SW480 (cell line): ENCODE measurements at regions not wholly inside any gene's neighbourhood (a gene's known extent, or its start where the extent isn't known, plus 50 kb on each side); places are given as distances from the start of the nearest gene placed in this dataset.
A peak's percentile ranks its signal among the peaks of the same experiment; 100 is the strongest.

ENCODE experiments used
- DNase-seq: peaks from one replicate; pipeline ENCODE4 v3.0.0-alpha.2; 2016; ENCODE audit warnings: low spot score

DNA sequence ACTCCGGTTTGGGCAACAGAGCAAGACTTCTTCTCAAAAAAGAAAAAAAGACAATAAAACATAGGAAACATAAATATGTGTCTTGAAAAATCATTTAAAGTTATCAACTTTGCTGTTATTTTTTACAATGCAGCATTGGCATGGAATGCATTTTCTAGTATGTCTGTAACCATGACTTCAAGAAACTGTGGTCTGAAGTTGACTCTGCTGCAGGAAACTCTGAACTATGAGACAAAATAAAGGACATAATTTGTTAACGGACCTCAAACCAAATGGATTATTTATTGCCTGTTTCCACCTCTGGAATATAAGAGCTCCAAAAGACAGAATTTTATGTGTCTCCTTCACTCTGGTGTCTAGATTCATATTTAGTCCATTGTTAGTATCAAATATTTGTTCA, 79.1 kb downstream of the TRIB2 start:
- no peak for DNase-seq

DNA sequence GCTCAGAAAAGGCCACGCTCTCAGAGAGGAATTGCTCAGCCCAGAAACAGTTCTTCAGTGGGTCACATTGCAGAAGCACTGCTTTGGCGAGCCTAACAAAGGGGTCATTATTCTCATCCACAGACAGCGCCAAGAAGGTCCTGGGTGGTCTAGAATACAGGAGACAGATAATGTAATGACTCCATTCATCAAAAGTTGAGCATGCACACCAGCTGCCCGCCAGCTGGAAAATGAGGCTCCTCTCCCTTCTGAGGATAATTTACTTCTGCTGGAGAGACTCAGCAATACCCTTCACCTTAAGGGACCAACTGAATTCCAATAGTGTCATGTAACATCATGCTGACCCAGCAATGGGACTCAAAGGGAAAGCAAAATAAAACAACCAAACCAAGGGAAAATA, 79.9 kb downstream of the TRIB2 start:
- no peak for DNase-seq

DNA sequence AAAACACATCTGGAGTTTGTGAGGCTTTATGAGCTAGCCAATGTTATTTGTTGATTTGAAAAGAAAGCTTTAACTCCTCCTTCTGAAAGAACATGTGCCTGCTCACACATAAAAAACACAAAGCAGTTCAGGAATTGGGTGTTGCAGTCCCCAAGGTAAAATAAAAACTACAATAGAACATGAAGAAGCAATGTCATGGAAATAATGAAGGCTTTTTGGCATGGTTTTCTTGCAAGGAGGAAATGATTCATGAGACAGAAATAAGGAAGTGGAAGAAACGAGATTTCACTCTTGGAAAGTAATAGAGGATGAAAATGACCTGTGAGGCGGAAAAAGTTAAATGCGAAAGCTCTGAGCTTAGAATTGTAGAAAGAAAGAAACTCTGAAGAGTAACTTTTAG, 81.1 kb downstream of the TRIB2 start:
- DNase-seq, result no peak

DNA sequence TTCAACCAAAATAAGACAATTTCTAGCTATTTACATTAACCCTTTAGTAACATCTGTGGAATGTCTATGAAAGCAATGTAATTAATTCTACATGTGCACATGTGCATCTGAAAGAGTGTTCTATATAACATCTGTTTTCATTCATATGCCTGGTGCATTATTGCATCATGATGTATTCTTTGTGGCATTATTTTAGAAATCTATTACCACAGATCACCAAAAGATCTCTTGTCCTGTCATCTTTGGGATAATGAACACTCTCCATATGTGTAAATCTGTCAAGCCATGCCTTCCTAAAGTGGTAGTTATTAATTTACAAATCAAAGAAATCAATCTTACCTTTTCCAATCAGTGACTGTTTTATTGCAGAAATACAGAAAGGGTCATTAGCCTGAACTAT, 86.9 kb downstream of the TRIB2 start:
- DNase-seq, result no peak

DNA sequence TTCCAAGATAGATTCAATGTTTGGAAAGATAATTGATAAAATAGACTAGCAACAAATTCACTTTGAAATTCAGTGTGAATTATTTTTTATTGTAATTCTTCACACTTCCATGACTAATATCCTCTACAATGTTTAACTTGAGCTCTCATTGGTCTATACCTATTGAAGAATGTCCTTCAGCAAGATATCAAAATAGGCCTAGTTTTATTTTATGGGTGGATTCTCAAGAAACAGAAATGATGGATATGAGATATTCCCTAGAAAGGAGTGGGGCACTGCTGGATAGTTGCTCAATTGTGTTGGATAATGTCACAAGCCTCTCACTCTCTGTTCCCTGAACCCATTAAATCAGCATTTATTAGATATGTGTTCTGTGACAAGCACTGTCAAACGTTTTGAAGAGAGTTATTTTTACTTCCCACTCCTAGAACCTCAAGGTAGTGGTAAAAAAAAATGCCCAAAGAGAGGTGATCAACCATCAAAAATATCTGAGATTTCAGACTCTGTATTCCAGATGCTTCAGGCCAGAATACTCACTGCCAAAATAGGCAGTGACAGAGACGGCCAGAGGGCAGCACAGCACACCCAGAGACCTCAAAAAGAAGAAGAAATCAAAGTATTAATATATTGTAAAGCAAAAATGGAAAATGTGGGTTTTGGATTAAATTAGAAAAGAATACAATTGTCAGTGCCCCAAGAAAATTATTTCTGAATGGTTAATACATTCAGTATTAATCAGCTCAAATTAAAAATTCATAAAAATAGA, 87.5 kb downstream of the TRIB2 start:
- DNase-seq, result no peak

DNA sequence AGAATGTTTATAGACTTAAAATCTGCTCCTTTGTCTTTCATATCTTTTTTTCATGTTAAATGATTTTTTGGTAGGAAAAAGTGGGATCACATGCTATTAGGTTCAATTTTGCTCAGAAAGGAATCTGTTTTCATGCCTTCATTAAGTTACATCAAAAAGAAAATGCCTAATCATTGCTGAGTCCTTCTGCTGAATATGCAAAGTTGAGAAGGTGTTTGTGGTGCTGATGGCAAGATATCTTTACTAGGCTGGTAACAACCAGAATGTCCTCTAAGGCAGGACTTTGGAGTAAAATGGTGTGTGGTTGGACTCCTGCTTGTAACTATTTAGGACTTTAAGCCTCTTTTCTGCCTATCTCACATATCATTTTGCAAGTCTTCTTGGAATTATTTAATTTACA, 88.3 kb downstream of the TRIB2 start:
- DNase-seq, result no peak

DNA sequence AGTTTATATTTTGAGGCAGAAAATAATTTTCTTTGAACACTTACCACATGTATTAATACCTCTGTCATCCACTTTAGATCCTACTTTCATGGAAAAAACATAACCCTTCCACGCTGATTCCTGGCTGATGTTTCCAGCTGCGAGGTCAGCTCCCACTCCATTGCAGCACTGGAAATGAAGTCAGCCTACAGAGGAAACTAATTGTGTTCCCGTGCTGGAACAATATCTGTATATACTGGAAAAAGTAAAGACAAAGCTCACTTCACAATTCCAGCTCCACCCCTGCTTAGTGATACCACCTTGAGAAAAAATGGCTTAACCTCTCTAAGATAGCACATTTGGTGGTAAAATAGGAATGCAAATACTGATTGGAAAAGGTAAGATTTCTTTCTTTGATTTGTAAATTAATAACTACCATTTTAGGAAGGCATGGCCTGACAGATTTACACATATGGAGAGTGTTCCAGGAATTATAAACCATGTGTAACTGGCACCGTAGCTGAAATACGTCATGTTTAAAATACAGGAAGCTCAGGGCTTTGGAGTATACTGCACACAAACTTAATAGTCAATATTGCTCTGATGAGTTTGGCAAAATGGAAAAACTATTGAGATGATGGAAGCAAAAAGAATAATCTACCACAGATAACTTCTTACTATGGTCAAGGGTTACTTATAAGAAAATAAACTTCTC, 90.0 kb downstream of the TRIB2 start:
- DNase-seq, result no peak

DNA sequence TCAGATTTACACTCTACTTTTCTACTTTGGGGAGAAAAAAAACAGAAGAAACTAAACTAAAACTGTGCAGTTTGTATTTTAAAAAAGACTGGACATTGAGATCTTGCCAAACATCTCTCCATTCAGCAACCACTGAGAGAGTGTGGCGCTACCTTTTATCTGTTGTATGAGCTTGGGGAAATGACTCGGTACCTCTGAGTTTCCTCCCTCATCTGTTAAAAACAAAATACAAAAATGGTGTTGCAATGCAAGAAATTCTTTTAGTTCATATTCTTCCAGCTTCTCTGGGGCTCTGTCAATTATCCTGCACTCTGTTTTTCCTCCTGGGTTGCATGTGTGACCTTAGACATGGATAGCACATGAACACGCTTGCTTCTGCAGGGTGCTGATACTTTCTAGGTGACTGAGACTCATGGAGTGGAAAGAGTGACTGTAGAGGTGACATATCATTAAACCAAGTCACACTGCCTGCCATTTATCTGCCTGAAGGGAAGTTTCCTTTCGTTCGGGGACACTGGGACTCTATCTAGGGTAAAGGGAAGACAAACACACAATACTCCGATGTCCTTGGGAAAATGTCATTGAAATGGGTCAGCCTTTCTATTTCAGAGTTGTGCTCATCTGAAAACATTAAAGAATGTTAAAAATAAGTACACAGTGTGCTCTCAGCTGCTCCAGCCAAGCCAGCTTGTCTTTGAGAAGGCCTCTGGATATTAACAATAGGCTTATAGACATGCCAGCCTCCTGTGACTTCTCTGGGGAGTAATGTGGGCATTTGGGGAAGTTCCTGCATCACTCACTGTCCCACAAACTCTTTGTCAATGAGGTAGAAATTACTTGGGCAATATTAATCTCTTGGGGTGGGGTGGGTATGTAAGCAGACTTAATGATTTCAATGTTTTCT, 91.4 kb downstream of the TRIB2 start:
- DNase-seq, result no peak

DNA sequence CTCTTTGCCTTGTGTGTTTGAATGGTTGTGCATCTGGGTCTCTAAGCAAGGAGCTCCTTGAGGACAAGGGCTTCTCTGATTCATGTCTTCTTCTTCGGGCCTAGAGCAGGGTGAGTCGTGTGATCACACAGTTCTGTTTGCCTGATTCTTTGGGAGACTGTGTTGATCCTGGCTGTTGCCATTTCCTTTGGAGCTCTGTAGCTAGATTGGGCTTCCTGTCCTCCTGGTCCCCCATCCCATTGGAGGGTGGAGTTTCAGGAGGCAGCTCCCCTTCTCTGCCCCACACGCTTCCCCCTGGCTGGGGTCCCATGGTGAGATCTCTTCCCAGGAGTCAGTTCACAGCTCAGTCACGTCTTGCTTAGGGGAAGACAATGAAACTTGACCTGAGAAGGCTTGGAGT, 92.8 kb downstream of the TRIB2 start:
- no peak for DNase-seq

DNA sequence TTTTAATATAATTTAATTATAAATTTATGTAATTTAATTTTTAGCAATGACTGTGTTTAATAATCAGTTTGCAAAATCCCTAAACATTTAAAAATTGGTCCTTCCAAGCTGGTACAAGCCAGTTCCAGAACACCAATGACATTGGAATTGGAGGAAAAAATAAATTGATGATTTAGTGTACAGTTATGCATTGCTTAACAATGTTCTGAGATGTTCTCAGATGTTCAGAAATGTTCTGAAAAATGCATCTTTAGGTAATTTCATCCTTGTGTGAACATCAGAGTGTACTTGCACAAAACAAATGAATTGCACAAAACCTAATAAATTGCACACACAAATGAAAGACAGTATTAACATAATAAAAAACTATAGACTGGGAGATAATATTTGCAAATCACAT, 95.2 kb downstream of the TRIB2 start:
- no peak for DNase-seq

DNA sequence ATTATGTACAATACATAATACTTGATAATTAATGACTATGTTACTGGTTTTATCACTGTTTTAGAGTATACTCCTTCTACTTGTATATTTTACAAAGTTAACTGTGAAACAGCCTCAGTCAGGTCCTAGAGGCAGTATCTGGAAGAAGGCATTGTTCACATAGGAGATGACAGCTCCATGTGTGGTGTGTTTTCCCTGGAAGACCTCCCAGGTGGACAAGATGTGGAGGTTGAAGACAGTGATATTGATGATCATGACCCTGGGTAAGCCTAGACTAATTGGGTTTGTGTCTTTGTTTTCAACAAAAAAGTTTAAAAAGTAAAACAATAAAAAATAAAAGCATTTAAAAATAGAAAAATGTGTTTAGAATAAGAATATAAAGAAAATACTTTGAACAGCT, 96.4 kb downstream of the TRIB2 start:
- no peak for DNase-seq

DNA sequence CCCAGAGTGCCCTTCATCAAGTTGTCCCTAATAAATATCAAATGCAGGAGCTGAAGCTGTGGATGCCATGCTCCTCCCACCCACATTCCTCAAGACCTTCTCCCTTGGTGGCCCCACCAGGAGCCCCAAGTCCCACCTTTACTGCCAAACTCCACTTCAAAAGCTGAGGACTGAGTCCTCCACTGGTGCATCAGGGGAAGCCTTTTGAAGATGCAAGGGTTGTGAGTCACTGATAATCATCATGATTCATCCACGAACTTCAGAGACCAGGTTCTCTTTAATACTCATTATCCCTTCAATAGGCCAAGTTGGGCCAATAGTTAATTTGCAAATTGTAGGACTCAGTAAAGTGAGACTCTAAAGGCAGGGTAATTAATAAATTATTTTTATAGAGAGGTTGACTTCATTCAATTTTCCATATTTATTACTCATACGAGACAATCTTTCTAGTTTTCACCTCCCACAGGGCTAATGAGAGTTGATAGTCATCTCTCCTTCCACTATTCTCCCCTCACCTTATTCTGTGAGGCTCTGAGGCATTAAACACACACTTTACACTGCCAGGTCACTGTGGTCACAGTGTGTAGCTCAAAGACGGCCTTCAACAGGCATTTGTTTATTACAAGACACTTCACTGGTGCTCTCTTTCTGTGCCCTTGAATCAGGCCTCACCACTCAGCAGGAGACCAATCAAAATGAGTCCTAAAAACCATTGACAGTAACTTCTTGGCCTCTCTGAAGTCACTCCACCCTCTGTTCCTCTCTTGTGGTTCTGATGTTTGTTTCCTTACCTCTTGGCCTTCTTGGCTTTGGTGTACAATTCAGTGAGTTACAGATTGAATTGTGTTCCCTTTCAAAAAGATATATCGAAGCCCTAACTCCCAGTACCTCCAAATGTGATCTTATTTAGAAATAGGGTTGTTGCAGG, 99.9 kb downstream of the TRIB2 start:
- peak; percentile 90 for DNase-seq

DNA sequence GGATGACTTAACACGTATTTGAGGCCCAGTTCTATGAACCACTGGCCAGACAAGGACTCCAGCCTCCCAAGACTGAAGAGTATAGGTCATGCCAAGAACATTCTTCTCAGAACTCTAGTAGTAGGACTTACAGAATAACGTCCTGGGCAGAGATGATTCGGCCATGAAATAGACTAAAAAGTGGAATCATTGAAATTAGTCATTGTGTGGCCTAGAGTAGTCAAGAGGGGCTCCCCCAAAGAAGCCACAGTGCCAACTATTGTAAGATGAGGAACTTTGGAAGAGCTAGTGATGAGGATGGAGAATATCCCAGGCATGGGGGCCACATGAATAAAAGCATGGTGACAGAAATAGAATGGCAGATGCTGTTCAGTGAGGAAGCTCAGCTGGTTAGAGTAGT, 101.1 kb downstream of the TRIB2 start:
- no peak for DNase-seq

DNA sequence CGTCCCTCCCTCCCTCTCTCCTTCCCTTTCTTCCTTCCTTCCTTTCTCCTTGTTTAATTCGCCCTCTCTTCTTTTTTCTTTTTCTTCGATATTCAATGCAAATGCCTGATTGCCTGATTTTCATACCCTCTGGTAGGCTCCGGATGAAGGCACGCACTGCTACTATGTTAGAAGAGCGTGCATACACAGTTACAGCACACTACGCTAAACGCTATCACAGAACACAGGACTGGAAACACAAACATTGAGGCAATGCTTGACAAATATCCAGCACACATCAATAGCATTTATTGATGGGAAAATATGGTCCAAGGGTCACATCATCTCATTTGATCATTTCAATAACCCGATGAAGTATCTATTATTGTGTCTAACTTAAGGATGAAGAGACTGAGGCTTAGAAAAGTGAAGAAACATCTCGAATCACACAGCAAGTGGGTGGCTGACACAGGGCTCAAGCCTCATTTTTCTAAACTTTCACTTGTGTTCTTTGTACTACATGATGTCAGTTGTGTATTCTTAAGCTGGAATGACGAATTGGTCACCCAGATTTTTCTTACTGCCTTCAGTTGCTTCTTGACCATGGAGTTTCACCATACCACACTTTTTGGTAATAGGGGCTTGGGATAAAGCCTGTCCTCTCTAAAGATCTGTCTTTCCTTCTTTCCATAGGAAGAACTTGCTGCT, 101.8 kb downstream of the TRIB2 start:
- no peak for DNase-seq

DNA sequence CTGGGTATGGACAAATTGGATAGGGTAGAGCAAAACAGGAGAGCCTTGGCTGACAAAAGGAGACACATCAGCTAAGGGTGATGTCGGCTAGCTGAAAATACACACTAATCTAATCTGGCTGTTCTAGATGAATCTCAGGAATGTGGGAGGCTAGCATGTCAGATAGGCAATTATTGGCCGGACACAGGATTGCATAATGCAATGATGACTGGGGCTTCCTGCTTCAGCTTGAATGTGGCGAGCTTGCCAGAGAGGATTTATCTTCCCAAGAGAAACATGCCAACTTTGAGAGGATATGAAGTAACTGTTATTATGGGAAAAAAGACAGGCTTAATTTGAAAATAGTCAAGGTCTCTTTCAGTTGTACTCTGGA, 102.4 kb downstream of the TRIB2 start:
- DNase-seq, result peak; percentile 56

DNA sequence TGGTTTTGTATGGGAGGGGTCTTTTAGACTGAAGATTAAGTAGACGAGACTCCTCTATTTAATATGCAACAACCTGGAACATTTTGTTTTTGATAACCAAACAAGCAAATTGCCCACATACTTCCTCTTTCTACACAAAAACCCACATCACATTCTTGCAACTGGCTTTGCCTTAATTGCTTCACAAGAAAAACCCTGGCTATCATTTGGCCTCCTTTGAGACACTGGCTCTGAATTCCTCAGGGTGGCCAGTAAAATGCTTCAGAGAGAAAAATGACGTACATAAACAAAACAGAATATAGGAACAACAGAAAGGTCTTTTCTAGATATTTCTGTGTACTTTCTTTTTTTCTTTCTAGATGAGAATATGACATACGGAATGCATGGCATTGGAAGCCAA, 103.0 kb downstream of the TRIB2 start:
- no peak for DNase-seq

DNA sequence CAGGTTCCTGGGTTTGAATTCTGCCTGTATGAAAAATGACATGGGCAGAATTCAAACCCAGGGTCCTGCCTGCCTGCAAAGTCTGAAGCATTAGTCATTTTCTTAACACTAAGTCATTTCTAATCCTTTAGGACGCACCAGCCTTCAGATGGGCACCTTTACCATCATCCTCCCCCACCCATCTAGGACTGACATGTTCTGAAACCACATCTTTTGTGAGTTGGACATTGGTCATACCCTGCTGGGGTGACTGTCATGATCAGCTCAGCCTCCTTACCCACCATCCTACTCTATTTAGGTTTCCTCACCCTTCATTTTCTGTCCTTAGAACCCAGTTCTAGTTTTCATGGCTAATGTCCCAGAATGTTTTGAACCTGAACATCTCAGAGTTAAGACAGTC, 104.9 kb downstream of the TRIB2 start:
- DNase-seq, result no peak

DNA sequence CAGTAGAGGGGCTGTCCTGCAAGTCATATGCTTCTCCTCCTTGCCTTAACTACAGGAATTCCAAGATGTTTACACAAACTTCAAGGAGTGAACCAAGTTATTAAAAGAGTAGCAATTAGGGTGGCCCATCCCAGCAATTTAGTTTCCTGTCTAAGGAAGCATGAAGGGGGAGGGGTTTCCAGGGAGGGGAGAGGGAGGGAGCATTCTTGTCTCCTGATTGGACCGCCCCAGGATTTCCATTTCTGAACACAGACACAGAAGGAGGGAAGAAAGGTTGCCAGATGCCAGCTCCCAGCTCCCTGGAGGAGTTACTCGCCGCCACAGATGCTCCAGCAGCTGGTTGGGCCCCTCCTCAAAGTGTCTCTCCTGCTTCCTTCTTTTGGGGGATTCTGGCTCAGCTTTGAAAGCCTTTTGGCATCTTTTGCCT, 107.6 kb downstream of the TRIB2 start:
- no peak for DNase-seq

DNA sequence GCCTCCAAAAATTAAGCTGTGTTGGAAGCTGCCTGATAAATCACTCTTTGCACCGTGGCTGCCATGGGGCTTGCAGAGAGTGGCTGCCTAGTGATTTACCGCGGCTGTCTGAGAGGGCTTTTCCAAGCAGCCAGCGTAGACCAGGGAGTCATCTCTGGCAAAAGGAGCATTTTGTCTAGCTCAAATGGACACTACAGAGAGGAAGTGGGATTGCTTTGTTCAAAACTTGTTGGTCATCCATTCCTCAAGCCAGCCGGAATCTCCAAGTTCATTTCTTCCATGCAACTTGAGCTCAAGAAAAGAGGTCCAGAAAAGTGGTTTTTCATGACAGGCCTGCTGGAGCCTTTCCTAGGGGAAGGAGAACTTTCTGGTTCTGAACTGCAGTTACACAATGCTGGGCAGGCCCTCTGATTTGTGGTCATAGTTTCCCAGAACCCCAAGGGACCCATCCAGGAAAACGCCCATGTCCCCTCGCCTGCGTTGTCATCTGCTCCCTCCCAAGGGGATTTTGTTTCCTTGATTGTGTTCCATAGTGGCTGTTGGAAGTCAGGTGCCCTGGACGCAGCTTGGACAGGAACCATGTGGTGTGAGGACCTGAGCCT, 108.1 kb downstream of the TRIB2 start:
- DNase-seq, result no peak

DNA sequence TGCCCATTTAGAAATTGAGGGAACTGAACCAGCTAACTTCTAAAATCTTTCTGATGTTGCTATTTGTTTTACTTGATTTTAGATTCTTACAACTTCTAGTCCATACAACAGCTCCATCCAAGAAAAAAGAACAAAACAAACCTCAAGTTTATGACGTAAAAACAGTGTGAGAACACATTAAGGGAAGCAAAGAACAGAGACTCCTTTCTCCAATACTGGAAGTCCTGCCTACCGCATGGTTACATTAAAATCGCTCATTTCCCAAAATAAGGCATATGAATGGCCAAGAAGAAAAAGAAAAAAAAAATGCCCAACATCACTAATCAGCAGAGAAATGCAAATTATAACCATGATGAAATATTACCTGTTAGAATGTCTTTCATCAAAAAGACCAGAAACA, 110.0 kb downstream of the TRIB2 start:
- DNase-seq, result no peak

DNA sequence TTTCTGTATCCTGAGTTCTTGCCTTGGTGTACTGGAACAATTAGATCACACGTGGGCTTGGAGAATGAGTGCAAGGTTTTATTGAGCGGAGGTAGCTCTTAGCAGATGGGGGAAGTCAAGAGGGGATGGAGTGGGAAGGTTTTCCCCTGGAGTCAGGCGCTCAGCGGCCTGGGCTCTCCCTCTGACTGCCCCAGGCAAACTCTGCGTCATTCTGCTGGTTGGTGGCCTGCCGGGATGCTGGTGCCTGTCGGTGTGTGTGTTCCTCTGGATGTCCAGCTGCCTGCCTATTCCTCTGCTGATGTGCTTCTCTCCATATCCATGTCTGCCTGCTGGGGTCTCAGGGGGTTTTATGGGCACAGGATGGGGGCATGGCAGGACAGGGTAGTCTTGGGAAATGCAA, 111.0 kb downstream of the TRIB2 start:
- DNase-seq, result no peak
